RWPE2 (cell line): ENCODE measurements at regions not wholly inside any gene's neighbourhood (a gene's known extent, or its start where the extent isn't known, plus 50 kb on each side); places are given as distances from the start of the nearest gene placed in this dataset.
"Not testable (repeated sequence)": the region's sequence is repeated elsewhere in the genome, so short reads cannot be mapped to it uniquely, and the experiment has no call there.

Source experiments
- ATAC-seq: fragments of 200-7000 bp; cut with Tn5 transposase; 3 replicates; pipeline ENCODE4 v1.9.1; 2021; ENCODE audit warnings: low read depth
- DNase-seq: peaks from one replicate; pipeline ENCODE4 v3.0.0-alpha.2; 2020; ENCODE audit warnings: low spot score
- H3K27ac ChIP-seq: fragments of 450-650 bp; 2 replicates; pipeline ENCODE4 v1.5.1; 2017; ENCODE audit warnings: mild to moderate bottlenecking; ENCODE audit not compliant: poor library complexity, severe bottlenecking
- H3K27me3 ChIP-seq: fragments of 250-450 bp; sonication (Bioruptor Pico); 2 replicates; pipeline ENCODE4 v1.5.1; 2021; ENCODE audit warnings: mild to moderate bottlenecking, moderate library complexity; ENCODE audit not compliant: insufficient read depth, poor library complexity, severe bottlenecking
- H3K36me3 ChIP-seq: fragments of 250-450 bp; sonication (Bioruptor Pico); 2 replicates; pipeline ENCODE4 v1.5.1; 2020; ENCODE audit warnings: low read depth, mild to moderate bottlenecking, moderate library complexity
- H3K4me1 ChIP-seq: fragments of 250-450 bp; sonication (Bioruptor Pico); 2 replicates; pipeline ENCODE4 v1.5.1; 2021; ENCODE audit warnings: mild to moderate bottlenecking, moderate library complexity; ENCODE audit not compliant: insufficient read depth, poor library complexity, severe bottlenecking
- H3K4me3 ChIP-seq: fragments of 250-450 bp; sonication (Bioruptor Pico); 2 replicates; pipeline ENCODE4 v1.5.1; 2021; ENCODE audit warnings: mild to moderate bottlenecking, moderate library complexity; ENCODE audit not compliant: severe bottlenecking
- H3K9me3 ChIP-seq: fragments of 250-450 bp; sonication (Bioruptor Pico); 2 replicates; pipeline ENCODE4 v1.5.1; 2021; ENCODE audit warnings: mild to moderate bottlenecking, moderate library complexity; ENCODE audit not compliant: severe bottlenecking
- CTCF ChIP-seq: fragments of 450-650 bp; IDR thresholded peaks from one replicate; pipeline ENCODE4 v1.5.1; 2017; ENCODE audit warnings: mild to moderate bottlenecking, moderate library complexity; ENCODE audit not compliant: poor library complexity, severe bottlenecking

- Histone ChIP-seq H3K4me3 (no peak overlapping the region), H3K9me3 (no peaks in the 10 kb centered on the region), H3K27ac (no peak overlapping the region), H3K27me3 (no peaks in the 10 kb centered on the region), H3K36me3 (no peaks in the 10 kb centered on the region), H3K4me1 (no peaks in the 10 kb centered on the region)
- no peak for ATAC-seq
- TF ChIP-seq CTCF: no peak
- no peak for DNase-seq
Measured at GRCh38 chr14:105905456-105905855, 379.1 kb downstream of the TMEM121 start.

- Histone ChIP-seq H3K27me3 (no peaks in the 10 kb centered on the region), H3K9me3 (no peaks in the 10 kb centered on the region), H3K4me1 (no peaks in the 10 kb centered on the region), H3K4me3 (no peak overlapping the region), H3K27ac (no peak overlapping the region), H3K36me3 (no peaks in the 10 kb centered on the region)
- ATAC-seq: no peak
- no peak for TF ChIP-seq CTCF
- DNase-seq: no peak
Measured at GRCh38 chr14:105907276-105907675, 380.9 kb downstream of the TMEM121 start.

- Histone ChIP-seq H3K4me1 (no peaks in the 10 kb centered on the region), H3K27me3 (no peaks in the 10 kb centered on the region), H3K27ac (no peak overlapping the region), H3K4me3 (no peak overlapping the region), H3K9me3 (no peaks in the 10 kb centered on the region), H3K36me3 (no peaks in the 10 kb centered on the region)
- TF ChIP-seq CTCF: no peak
- ATAC-seq (no peak), DNase-seq (no peak)
Measured at GRCh38 chr14:105908006-105908405, 381.6 kb downstream of the TMEM121 start.

GRCh38 chr14:105908481-105908911 is 382.1 kb downstream of the TMEM121 start:
- H3K9me3 ChIP-seq: no peaks in the 10 kb centered on the region
- H3K4me1 ChIP-seq: no peaks in the 10 kb centered on the region
- H3K27ac ChIP-seq: no peak overlapping the region
- H3K27me3 ChIP-seq: no peaks in the 10 kb centered on the region
- no peaks in the 10 kb centered on the region for H3K36me3 ChIP-seq
- ATAC-seq: no peak
- TF ChIP-seq CTCF: no peak
- no peak overlapping the region for H3K4me3 ChIP-seq
- no peak for DNase-seq

- Histone ChIP-seq H3K4me1 (no peaks in the 10 kb centered on the region), H3K9me3 (no peaks in the 10 kb centered on the region), H3K36me3 (no peaks in the 10 kb centered on the region), H3K4me3 (no peak overlapping the region), H3K27me3 (no peaks in the 10 kb centered on the region), H3K27ac (no peak overlapping the region)
- DNase-seq (no peak), ATAC-seq (no peak)
- no peak for TF ChIP-seq CTCF
Measured at GRCh38 chr14:105909046-105909827, 382.9 kb downstream of the TMEM121 start.

- DNase-seq, H3K4me1 ChIP-seq, H3K36me3 ChIP-seq, ATAC-seq, H3K9me3 ChIP-seq, H3K27me3 ChIP-seq, H3K27ac ChIP-seq, H3K4me3 ChIP-seq: not testable (repeated sequence)
Measured at GRCh38 chr14:105909828-105910120, 383.4 kb downstream of the TMEM121 start.
